ENCODE measurements at regions not wholly inside any gene's neighbourhood (a gene's known extent, or its start where the extent isn't known, plus 50 kb on each side); places are given as distances from the start of the nearest gene placed in this dataset.
"Not testable (repeated sequence)": the region's sequence is repeated elsewhere in the genome, so short reads cannot be mapped to it uniquely, and the experiment has no call there.

DNA sequence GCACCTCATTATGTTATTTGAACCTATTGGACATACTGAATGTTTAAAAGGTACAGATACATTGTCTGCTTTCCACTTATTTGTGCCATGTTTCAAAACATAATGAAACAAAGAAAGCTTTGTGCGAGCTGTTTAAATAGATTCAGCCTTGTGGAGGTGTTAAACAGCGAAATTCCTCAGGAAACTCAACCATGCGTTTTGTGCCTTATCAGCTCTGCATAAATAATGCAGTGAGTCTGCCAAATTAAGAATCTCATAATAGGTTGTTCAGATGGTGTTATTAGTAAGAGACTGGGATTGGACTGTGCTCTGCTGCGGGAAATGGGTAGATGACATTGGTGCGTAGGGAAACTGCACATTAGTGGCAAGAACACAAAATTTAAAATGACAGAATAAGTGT lies 163.7 kb upstream of the CLEC14A start:
- no peak for DNase-seq (ENCODE audit: low read depth)

DNA sequence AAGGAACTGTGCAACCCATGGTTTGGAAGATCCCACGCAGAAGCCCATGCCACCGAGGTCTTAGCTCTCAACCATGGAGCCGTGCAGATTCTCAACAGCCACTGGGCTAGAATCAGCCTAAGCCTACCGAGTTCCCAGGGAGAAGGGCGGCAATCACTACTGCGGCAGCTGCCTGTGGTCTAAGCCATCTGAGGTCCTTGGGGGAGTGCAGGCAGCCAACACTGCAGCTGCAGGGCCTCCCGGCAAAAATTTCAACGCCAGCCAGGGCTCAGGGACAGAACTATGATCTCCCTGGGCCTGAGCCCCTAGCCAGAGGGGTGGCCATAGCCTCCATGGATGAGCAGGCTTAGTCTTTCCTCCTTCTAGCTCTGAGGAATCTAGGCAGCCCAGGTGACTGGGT lies 156.8 kb upstream of the CLEC14A start:
- DNase-seq (ENCODE audit: low read depth): no peak

DNA sequence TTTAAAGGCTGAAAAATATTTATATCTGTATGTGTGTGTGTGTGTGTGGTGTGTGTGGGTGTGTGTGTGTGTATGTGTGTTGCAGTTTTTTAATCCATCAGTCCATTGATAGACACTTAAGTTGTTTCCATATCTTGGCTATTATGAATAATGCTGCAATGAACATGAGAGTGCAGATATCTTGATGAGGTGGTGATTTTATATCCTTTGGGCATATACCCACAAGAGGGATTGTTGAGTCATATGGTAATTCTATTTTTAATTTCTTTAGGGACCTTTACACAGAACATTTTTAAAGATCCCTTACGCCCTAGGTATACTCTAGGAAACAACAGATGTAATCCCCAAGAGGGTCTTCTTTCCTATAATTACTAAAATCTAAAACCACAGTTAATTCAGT lies 154.5 kb upstream of the CLEC14A start:
- DNase-seq (ENCODE audit: low read depth): no peak

DNA sequence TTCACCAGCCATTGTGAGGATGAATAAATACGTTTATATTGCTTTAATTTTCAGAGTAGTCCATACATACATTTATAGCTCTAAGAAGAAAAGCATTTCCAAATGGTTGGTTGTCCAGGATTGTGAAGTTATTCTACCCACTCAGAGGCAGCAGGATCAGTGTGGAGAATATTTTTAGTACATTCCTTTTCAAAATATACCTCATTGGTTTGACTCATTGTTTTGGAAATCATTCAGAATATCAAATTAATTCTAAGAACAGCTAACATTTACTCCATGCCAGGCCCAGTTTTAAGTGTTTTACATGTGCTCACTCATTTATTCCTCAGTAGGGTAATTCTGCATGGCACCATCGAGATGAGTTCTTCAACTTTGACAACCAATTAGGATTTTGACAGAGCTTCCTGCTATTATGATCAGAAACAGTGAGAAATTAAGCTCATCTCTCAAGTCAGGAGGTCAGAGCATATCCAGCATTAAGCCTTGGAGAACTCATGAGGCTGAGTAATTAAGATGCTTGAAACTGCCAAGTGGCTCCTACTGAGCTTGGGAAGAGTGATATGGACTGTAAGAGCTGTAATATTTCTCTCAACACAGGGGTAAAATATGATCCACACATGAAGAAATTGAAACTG lies 153.3 kb upstream of the CLEC14A start:
- peak; percentile 27 for DNase-seq (ENCODE audit: low read depth)

DNA sequence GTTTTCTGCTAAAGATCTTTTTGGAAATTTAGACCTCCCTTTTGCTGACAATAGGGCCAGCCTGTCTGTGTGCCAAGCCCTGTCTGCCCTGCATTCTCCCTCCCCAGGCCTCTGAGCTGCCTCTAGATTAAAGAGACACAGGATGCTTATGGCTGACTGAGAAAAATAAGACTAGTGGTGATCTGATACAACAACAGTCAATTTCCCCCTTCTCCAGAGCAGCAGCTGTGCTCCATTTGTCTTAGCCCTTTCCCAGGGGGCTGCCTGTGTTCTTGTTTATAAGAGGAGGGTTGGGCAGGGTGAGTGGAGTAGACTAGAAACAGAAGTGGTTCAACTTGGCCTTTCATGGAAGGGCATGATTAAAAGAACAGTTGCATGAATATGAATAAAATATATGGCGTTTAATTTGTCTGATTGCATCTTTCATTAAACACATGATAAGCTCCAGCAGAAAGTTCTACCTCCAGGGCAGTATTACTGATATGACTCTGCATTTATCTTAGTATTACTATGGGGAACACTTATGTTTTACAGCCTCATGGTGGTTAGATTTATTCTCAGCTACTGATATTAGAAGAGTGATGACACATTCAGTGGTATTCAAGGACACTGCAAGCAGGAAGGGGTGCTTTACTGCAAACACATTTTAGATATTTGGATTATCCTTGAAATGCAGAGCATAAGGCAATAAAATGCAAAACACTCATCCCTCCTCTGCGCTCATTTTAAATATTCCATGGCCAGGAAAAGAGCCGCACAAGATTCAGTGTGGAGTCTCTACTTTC lies 150.2 kb upstream of the CLEC14A start:
- peak; percentile 93 for DNase-seq (ENCODE audit: low read depth)

DNA sequence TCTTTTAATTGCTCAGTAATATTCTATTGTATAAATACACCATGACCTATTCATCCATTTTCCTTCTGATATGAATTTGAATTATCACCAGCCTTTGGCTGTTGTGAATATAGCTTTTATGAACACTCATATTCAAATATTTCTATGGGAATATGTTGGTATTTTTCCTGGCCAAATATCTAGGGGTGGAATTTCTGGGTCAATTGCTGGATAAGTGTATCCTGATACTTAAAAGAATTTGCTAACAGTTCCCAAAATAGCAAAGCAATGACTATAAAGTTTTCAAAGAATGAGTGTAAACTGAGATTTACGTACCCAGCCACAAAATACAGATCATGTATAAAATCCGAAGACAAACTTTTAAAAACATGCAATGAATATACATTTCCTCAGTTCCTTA lies 148.7 kb upstream of the CLEC14A start:
- no peak for DNase-seq (ENCODE audit: low read depth)

DNA sequence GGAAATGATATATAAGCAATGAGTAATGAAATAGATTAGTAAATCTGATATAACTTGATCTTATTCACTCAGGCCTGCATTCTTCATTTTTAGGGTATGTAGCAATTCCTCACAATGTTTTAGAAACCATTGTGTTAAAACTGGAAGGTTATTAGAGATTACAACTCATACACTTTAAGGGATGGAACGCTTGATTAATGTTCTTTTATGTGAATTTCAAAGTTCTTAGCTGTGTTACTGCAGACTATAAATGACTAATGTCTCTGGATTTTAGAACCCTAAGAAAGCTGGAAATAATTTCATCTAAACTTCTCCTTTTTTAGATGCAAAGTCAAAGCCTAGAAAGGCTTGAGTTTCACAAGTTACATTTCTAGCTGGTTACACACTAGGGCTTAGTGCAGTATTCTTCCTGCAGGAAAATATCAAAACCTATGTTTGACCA lies 148.2 kb upstream of the CLEC14A start:
- DNase-seq (ENCODE audit: low read depth): peak; percentile 40

DNA sequence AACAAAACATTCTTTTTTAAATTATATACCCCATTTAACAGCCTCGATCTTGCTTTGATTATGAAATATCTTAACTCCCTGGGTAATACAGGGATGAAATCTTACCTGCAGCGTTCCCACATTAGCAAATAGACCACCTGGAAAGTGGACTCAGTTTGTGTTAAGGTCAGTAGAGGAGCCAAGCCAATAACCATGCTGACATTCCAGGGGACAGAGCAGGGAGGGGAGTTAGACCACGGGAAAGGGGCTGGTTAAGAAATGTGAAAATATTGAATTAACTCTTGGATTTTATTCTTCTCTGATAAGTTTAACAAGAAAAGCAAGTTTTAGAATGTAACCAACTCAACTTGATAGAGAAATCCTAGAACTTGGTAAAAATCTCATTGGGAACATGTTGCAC lies 144.9 kb upstream of the CLEC14A start:
- DNase-seq (ENCODE audit: low read depth): no peak

DNA sequence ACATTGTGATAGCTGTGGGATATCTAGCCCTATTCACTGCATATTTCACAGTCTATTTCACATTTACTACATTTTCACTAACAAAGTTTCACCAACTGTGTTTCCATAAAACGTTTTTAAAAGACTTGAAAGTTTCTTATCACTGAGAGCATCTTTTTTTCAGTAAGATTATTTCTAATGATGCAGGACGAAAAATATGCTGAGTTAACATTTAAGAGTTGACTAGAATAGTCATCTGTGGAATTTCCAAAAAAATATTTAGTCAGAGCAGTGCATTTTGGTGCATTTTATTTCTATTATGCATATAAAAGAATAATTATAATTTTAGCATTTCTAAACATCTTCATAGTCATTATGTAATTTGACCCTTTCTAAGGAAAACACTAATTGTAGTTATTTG lies 143.8 kb upstream of the CLEC14A start:
- DNase-seq (ENCODE audit: low read depth): no peak

DNA sequence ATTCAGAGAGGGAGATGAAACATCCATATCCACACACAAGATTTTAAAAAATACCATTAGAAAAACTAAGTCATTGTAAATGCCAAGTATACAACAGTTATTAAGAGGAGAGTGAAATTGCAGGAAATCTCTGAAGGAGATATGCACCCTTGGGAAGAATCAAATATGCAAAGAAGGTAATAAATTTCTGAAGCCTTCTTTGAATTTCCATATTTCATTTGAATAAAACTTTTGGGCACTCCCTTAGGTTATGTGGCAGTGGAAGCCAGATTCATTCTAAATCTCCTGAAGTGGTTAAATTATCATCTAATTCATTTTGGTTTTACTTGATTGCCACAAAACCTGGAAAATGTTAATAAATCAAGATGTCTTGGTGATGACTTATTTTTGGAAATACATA lies 138.9 kb upstream of the CLEC14A start:
- DNase-seq (ENCODE audit: low read depth): no peak

DNA sequence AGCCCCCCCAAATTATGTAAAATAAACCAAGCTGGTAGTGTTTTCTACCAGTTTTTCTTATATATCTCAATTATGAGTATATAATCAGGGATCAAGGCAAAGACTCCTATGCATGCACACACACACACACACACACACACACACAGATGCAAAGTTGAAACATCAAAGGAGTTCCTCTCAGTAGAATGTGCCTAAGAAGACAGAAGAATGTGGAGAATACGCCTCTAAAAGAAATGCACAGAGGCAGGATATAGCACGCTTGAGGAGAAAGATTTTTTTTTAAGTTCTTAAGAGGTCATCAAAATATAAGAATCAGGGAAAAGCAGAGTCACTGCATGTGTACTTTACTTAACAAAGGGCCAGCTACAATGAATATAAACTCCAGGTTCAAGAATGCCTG lies 138.2 kb upstream of the CLEC14A start:
- no peak for DNase-seq (ENCODE audit: low read depth)

DNA sequence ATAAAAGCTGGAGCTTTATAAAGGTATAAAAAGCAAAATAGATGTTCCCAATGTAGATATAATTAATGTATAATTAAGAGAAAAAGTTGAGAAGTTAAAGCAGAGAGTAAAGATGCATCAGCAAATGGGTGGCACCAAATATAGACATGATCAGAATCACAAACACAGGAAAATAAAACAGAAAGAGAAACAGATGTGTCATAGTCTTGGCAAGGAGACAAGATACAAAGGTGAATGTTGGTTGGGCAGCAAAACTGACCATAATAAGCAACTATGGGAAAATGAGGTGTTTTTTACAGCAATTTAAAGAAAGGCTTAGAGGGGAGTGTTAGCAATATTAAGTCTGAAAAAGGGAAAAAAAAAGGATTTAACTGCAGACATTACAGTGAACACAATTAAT lies 135.4 kb upstream of the CLEC14A start:
- DNase-seq (ENCODE audit: low read depth): no peak

DNA sequence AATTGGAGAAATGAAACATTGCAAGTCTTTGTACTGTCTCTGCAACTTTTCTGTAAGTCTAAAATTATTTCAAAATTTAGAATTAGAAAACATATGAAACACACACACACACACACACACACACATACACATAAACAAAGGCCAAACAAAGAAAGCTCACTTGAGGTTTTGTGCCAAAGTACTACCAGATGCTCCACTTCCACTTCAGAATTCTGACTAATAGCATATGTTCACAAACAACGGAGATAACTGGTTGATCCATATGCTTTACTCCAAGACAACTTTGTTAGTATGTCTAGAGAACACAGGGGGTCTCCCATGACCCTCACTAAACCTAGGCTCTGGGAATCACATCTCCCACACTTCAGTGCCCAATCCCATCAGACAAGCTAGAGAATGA lies 133.8 kb upstream of the CLEC14A start:
- no peak for DNase-seq (ENCODE audit: low read depth)

DNA sequence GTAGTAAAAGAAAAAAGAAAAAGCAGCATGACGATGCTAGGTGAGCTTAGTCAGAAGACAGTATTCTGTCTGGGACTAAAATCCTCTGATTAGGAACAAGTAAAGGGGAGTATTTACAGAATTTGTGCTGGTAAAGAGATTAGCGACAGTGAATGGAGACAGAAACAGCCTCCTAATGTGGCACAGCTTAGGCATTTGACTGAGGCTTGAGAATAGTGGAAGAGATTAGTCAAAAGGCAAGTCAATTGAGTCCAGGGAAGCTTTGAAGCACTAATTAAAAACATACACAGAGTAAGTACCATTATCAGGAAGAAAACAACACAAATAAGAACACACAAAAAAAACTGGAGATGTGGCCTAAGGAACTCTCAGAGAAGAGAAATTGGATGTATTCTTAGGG lies 131.9 kb upstream of the CLEC14A start:
- no peak for DNase-seq (ENCODE audit: low read depth)

DNA sequence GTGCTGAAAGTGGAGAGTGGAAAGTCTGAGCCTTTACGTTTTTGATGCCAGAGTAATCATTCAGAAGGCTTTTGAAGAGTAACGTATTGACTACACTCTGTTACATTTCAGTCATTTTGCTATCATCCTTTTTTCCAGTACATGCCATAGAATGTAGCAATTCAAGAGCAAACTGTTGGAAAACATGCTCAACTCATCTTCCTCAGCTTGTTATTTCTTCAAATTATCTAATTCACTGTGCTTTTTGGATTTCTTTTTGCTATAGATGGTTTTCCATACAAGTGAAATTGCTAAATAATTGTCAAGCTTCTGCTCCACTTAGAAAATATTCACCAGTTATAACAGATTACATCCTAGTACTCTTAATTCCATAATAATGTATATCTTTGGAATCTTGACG lies 129.9 kb upstream of the CLEC14A start:
- DNase-seq (ENCODE audit: low read depth): no peak

DNA sequence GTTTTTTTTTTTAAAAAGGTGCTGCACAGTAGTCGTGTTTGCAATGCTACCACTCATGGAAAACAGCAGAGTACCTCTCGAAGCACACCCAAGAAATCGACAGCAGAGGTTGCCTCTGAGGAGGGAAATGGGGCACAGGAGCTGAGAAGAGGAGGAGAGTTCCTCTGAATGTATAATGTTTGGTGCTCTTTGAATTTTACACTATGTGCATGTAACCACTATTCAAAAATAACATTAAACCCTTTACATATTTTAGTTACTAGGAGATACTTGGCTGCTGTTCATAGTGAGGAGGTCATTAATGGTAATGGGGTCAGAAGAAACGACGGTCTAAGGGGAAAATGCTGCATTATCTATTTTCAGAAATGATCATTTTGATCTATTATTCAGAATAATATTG lies 129.4 kb upstream of the CLEC14A start:
- no peak for DNase-seq (ENCODE audit: low read depth)

DNA sequence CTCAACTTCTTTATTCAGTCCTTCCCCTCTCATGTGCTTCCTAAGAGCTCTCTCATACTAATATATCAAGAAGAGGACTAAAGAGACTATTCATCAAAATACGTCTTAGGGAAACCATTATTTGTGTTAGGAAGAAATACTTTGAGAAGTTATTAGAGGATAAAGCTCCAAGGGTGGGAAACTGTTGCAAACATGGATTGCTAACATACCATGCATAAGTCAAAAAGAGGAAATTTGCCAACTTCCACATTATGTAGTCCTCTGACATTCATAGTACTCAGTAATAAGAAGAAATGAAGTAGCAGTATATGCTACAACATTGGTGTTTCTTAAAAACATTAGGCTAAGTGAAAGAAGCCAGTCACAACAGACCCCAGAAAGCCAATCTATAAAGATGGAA lies 128.8 kb upstream of the CLEC14A start:
- DNase-seq (ENCODE audit: low read depth): no peak

DNA sequence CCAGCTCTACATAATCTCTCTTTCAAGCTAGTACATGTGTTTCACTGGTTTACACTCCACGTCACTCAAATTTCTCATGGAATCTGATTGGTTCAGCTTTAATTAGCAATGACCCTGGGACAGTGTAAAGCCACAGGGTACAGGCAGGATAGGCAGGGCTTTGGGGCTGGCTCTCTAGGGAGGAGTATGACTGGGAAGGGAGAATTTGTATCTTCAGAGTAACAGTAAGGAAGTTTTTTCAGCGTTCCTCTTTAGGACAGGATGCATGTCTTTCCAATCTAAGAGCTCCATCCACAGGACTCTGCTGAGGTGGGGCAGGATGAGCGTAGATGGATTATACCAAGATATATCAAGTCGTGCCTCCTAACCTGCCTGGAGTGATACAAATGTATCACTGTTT lies 112.0 kb upstream of the CLEC14A start:
- no peak for DNase-seq (ENCODE audit: low read depth)

DNA sequence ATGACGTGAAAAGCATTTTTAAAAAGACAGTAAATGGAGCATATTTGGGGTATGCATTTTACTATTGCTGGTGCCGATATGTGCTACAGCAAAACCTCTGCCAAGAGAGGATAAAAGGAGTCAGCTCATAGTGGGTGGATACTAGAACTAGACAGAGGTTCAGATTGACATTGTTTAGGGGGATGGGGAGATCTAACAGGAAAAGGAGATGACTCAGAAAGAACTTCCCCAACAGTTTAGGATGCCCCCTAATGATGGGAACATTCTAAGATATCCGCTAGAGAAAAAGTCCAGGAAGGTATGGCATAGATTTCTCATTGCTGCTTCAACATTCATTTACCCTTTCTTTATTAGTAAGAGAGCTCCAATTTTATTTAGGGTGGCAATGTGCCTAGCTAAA lies 110.5 kb upstream of the CLEC14A start:
- DNase-seq (ENCODE audit: low read depth): no peak

DNA sequence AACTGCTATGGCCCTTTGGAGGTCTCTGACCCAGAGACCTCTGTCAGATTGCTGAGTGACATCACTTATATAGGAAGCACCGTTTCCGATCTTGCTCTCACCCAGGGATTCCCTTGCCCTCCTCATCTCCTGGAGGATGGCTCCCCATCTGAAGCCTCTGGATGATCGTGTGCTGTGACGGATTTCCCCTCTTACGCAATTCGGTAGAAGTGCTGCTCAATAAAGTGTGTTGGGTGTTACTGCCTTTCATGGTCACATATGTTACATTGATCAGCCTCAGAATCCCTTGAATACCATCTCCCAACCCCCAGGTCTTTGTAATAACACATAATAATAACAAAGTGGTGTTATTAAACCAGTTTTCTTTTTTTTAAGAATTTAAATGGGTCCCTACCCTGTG lies 107.3 kb upstream of the CLEC14A start:
- DNase-seq (ENCODE audit: low read depth): no peak

DNA sequence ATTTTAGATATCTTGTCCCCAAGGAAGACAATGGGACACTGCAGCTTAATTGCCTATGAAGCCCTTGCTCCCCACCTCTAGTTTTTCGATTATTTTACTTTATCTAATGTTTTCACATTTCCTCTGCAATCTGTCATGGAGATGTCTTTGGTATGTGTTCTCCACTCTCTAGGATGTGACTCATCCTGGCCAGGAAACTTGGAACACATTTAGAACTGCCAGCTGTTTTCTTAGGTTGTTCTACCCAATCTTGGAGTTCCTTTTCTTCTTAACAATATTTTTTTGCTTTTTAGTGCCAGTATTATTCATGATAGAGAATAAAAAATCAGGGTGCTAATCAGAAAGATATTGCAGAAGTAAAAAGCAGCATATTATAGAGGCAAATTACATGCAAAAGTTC lies 101.7 kb upstream of the CLEC14A start:
- peak; percentile 79 for DNase-seq (ENCODE audit: low read depth)

DNA sequence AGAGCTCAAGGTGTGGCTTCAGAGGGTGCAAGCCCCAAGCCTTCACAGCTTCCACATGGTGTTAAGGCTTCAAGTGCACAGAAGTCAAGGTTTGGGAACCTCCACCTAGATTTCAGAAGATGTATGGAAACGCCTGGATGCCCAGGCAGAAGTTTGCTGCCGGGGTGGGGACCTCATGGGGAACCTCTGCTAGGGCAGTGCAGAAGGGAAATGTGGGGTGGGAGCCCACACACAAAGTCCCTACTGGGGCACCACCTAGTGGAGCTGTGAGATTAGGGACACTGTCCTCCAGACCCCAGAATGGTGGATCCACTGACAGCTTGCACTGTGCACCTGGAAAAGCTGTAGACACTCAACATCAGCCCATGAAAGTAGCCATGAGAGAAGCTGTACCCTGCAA lies 99.6 kb upstream of the CLEC14A start:
- not testable (repeated sequence) for DNase-seq (ENCODE audit: low read depth)

DNA sequence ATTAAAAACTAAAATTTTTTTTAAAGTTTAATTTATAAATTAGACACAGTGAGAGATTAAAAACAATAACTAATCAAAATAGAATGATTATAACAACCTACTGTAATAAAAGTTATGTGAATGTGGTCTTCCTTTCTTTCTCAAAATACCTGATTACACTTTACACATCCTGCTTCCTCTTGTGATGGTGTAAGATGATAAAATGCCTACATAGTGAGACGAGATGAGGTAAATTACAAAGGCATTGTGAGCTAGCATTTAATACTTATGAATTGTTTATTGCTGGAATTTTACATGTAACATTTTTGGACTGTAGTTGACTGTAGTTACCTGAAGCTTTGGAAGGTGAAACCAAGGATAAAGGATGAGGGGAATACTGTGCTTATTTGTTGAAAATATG lies 94.2 kb upstream of the CLEC14A start:
- no peak for DNase-seq (ENCODE audit: low read depth)

Data from myocyte (in vitro differentiated cells).